Neural progenitor cell (in vitro differentiated cells): ENCODE measurements at regions not wholly inside any gene's neighbourhood (a gene's known extent, or its start where the extent isn't known, plus 50 kb on each side); places are given as distances from the start of the nearest gene placed in this dataset.

Experiments used
- EZH2 ChIP-seq: fragments of 200-600 bp; sonication (generic); IDR thresholded peaks from 2 replicates; pipeline ENCODE4 v1.6.1; 2017; ENCODE audit warnings: antibody characterized with exemption, mild to moderate bottlenecking, moderate library complexity
- EZH2phosphoT487 ChIP-seq: fragments of 200-600 bp; sonication (generic); IDR thresholded peaks from 2 replicates; pipeline ENCODE4 v1.6.1; 2017; ENCODE audit warnings: antibody characterized with exemption
- TF ChIP-seq, protein P1 (sequence below): fragments of 200-600 bp; sonication (generic); IDR thresholded peaks from 2 replicates; pipeline ENCODE4 v1.5.1; 2017; ENCODE audit warnings: antibody characterized with exemption, mild to moderate bottlenecking

DNA sequence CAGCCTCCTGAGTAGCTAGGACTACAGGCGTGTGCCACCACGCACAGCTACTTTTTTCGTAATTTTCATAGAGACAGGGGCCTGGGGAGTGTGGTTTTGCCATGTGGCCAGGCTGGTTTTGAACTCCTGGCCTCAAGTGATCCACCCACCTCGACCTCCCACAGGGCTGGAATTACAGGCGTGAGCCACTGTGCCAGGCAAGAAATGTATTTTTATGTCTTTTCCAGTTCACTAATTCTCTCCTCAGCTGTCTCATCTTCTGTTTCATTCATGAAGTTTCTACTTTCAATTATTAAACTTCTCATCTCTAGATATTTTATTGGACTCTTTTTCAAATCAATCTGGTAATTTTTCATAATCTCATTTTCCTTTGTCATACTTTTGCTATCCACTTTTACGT lies 72.1 kb upstream of the DISP3 start:
- TF ChIP-seq, protein P1, sequence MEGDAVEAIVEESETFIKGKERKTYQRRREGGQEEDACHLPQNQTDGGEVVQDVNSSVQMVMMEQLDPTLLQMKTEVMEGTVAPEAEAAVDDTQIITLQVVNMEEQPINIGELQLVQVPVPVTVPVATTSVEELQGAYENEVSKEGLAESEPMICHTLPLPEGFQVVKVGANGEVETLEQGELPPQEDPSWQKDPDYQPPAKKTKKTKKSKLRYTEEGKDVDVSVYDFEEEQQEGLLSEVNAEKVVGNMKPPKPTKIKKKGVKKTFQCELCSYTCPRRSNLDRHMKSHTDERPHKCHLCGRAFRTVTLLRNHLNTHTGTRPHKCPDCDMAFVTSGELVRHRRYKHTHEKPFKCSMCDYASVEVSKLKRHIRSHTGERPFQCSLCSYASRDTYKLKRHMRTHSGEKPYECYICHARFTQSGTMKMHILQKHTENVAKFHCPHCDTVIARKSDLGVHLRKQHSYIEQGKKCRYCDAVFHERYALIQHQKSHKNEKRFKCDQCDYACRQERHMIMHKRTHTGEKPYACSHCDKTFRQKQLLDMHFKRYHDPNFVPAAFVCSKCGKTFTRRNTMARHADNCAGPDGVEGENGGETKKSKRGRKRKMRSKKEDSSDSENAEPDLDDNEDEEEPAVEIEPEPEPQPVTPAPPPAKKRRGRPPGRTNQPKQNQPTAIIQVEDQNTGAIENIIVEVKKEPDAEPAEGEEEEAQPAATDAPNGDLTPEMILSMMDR = no peak
- TF ChIP-seq EZH2 = no peak
- no peak for TF ChIP-seq EZH2phosphoT487
